Fibroblast of mammary gland (primary cell): ENCODE measurements at regions not wholly inside any gene's neighbourhood (a gene's known extent, or its start where the extent isn't known, plus 50 kb on each side); places are given as distances from the start of the nearest gene placed in this dataset.

ENCODE experiments used
- DNase-seq: peaks from one replicate; pipeline ENCODE4 v3.0.0-alpha.2; 2010; ENCODE audit warnings: low read depth
- H3K4me3 ChIP-seq: 2 replicates; pipeline ENCODE4 v1.5.1; 2011; ENCODE audit warnings: low read depth, mild to moderate bottlenecking, low read length, moderate library complexity; ENCODE audit not compliant: control insufficient read depth
- TF ChIP-seq, protein P1 (sequence below): conservative IDR thresholded peaks from 2 replicates; pipeline ENCODE4 v1.5.1; 2011; ENCODE audit warnings: low read depth, low read length, inconsistent platforms; ENCODE audit not compliant: control insufficient read depth, insufficient read depth

DNA sequence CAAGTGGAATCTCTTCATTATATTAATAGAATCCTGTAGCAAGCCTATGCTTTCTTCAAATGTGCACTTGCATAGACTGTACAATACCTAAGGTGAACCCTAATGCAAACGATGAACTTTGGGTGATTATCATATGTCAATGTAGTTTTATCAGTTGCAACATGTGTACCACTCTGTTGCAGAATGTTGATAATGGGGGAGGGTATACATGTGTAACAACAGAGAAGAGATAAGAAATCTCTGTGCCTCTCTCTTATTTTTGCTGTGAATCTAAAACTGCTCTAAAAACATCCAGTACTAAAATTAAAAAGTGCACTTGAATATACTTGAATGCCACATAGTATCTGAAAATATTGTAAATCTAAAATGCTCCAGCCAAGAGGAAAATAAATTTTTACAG lies 820.8 kb upstream of the MIR17HG start:
- H3K4me3 ChIP-seq: no peak overlapping the region
- TF ChIP-seq, protein P1, sequence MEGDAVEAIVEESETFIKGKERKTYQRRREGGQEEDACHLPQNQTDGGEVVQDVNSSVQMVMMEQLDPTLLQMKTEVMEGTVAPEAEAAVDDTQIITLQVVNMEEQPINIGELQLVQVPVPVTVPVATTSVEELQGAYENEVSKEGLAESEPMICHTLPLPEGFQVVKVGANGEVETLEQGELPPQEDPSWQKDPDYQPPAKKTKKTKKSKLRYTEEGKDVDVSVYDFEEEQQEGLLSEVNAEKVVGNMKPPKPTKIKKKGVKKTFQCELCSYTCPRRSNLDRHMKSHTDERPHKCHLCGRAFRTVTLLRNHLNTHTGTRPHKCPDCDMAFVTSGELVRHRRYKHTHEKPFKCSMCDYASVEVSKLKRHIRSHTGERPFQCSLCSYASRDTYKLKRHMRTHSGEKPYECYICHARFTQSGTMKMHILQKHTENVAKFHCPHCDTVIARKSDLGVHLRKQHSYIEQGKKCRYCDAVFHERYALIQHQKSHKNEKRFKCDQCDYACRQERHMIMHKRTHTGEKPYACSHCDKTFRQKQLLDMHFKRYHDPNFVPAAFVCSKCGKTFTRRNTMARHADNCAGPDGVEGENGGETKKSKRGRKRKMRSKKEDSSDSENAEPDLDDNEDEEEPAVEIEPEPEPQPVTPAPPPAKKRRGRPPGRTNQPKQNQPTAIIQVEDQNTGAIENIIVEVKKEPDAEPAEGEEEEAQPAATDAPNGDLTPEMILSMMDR: no peak
- no peak for DNase-seq

- no peak overlapping the region for H3K4me3 ChIP-seq
- DNase-seq: no peak
- TF ChIP-seq, protein P1: no peak
Measured at GRCh38 chr13:90531744-90532143, 815.7 kb upstream of the MIR17HG start.

GRCh38 chr13:90532861-90533492 lies 814.5 kb upstream of the MIR17HG start:
- no peak for DNase-seq
- no peak overlapping the region for H3K4me3 ChIP-seq
- TF ChIP-seq, protein P1: no peak

DNA sequence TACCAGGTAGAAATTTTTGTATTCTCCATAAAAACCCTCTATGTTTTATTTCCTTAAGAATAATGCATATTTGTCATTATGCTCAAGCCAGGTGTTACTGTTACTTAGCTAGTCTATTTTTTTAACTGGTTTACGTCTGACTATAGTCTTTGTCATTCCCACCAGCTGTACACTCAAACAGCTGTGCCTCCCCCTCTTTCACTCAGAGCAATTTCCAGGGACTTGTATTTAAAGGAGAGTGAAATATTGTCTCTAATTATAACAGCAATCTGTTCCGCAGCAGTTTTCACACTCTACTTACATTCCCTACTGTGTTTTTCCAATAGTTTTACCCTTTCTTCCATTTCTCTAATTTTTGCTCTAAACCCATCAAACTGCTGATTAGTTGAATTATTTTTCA lies 813.6 kb upstream of the MIR17HG start:
- no peak for DNase-seq
- no peak overlapping the region for H3K4me3 ChIP-seq
- TF ChIP-seq, protein P1: no peak

DNA sequence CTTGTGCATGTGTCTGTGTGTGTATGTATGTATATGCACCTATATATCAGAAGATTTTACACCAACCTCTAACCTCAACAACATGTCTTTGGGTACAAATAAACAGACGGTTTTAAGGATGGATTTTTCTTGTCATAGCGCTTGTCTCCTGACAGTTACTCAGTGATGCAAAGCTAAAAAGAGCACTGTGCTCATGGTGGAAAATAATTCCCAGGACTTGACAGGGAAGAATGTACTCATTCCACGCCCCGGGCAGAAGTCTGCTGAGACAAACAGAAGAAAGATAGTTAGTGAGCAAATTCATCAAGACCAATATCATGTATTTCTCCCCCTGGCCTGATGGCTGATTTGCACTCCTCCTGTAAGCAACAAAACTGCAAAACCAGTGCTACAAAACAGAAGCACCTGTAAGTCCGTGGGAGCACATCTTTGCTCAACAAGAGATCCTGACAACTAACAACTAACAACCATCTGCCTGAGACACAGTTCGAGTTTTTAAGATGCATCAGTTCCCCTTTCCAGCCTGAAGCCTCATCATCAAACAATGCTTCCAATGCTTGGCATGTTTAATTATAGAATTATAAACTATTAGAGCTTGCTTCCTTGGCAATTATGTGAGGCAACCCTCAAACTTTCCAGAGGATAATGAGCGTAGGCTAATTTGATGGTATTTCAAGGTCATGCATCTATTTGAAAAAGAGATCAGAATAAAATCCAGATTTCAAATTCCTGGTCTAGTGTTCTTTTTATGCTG lies 812.7 kb upstream of the MIR17HG start:
- no peak for DNase-seq
- TF ChIP-seq, protein P1: no peak
- H3K4me3 ChIP-seq: no peak overlapping the region

GRCh38 chr13:90535421-90535820 lies 812.1 kb upstream of the MIR17HG start:
- TF ChIP-seq, protein P1: no peak
- no peak overlapping the region for H3K4me3 ChIP-seq
- DNase-seq: no peak
